T-helper 1 cell treated with Interleukin-12 subunit alpha and Interleukin-12 subunit beta and Interleukin-4 antibody, amounts not matched to agents 30 ng/mL and 1 ng/mL, for 36 hours (primary cell): ENCODE measurements at regions not wholly inside any gene's neighbourhood (a gene's known extent, or its start where the extent isn't known, plus 50 kb on each side); places are given as distances from the start of the nearest gene placed in this dataset.
"Not testable (repeated sequence)": the region's sequence is repeated elsewhere in the genome, so short reads cannot be mapped to it uniquely, and the experiment has no call there.

Experiments
- intact Hi-C: fragments of 100-400 bp; cut with micrococcal nuclease; formaldehyde crosslinking; loops from one replicate; pipeline ENCODE4 v1.15.1; 2024

DNA sequence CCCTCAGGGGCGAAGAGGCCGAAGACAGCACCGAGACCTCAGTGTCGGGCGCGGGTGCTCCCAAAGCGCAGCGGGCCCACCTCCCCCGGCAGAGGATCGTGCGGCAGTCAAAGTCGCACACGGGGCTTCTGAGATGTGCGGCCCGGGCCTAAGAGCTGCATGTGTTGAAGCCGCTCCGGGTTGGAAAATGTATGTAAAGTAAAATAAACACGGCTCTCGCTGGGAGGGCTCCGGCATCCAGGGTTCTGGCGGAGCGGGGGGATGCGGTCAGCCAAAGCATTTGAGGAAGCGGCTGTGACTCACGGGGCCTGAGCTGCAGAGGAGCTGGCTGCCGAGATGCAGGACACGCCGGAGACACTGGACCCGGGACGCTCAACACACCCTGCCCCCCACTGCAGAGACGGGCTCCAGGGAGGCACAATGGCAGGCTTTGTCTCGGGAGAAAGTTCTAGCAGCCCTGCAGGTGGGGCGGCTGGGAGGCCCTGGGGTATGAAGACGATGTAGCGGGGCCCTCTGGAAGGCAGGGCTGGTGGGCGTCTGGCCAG is 185.8 kb downstream of the NPIPB11 start:
- intact Hi-C loops, result not testable (repeated sequence)

DNA sequence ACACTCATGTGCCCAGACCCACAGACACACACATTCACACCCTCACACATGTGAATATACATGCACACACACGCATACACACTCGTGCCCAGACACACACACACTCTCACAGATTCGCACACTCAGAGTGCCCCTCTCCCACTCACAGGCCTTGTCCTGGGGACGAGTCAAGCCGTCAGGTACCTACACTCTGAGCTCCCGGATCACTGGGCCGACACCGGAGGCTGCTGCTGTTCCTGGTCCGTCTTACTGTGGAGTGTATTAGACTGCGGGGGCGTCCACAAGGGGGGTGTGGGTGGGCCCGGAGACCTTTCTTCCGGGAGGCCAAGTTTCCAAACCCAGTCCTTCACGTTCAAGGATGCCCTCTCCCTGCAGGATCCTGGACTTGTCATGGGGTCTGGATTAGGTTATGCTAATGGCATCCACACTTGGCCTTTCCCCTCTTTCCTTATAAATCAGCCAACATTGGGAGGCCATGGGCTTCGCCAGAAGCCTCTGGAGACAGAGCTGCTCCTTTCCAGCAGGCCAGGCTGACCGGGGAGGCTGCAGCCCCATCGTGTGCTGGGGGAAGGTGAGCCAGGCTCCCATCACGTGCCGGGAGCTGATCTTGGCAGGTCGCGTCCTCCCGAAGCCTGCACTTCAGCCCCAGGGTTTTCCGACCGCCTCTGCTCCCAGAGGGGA is 186.4 kb downstream of the NPIPB11 start:
- intact Hi-C loops, result not testable (repeated sequence)

DNA sequence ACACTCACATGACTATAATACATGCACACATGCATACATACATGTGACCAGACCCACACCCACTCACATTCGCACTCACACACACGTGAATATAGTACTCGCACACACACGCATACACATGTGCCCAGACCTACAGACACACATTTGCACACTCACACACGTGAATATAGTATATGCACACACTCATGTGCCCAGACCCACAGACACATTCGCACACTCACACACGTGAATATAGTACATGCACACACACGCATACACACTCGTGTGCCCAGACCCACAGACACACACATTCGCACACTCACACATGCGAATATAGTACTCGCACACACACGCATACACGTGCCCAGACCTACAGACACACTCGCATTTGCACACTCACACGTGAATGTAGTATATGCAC is 186.9 kb downstream of the NPIPB11 start:
- intact Hi-C loops, result not testable (repeated sequence)

DNA sequence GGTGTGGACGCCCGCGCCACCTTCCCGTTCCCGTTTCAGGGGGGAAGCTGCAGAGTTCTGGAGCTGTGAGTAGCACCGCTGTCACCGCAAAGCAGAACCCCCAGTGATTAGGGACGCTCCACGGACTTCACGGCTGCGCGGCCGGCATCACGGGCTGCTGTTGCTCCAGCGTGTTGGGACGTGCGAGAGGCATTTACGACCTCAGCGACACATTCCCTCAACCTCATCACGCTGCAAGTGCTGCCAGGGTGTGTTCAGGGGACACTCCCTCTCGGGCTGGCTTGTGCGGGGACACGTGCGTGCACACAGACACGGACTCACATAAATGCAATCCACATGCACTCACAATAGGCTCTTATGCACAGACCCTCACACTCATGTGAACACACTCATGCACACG is 187.9 kb downstream of the NPIPB11 start:
- intact Hi-C loops, result not testable (repeated sequence)

DNA sequence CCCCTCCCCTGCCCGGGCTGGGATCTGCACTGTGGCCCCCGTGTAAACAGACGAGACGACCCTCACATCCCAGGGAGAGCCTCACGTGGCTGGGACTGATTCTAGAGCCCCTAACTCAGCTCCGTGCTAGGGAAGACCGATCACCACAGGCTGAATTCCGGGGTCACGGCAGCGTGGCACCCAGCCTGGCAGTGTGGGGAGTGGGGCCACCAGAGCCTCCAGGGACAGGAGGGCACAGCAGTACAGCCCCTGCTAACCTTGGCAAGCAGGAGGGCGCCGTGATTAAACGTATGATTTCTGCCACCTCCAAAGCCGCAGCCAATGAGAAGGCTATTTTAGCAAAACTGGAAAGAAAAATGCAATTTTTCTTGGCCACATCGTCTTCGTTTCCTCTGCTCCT is 188.3 kb downstream of the NPIPB11 start:
- intact Hi-C loops, result not testable (repeated sequence)

DNA sequence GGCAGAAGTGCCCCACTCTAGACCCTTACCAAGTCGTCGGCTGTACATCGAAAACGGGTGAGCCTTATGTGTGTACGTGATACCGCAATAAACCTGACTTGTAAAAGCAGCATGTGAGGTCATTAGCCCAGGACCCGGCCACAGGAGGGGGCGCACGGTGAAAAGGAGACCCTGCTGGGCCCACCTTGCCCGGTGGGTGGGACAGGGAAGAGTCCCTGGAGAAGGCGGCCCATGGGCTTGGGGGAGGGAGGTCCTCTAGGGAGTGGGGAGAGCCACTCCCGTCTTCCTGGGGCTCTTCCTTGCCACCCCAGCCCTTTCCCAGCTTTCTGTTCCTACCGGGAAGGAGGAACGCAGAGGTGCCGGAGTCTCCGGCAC is 188.8 kb downstream of the NPIPB11 start:
- intact Hi-C loops, result not testable (repeated sequence)

DNA sequence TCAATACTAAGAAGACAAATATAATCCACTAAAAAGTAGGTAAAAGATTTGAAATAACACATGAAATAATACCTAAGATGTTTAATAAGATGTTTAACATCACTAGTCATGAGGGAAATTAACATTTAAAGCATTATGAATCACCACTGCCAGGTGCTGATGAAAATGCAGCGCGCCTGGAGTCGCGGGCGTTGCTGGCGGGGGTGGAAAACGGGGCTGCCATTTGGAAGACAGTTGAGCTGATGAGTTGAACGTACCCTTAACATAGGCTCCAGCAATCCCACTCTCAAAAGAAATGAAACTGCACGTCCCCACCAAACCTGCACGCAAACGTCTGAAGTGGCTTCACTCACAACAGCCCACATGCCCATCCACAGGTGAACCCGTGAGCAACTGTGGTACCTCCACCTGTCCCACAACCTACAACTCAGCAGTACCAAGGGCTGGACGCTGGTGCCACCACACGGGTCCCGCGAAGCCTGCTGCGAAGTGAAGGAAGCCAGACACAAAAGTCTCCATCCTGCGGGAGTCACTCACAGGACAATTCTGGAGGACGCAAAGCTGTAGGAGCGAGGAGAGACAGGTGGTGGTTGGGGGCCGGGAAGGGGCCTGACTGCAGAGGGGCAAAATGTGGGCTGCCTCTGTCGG is 189.3 kb downstream of the NPIPB11 start:
- intact Hi-C loops, result not testable (repeated sequence)

DNA sequence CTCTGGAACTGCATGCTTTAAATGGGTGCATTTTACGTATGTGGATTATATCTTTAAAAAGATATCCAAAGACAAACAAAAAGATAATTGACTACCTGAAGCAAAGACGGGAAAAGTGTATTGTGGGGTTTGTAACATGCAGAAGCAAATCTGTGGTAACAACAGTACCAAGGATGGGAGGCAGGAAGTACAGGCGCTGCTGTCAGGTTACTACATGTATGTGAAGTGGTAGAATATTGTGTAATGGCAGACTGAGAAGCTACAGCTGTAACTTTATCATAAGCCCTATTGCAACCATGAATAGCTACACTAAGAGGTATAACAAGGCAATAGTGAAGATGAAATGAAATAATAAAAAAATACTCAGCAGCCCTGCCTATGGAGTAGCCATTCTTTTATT is 192.7 kb downstream of the NPIPB11 start:
- intact Hi-C loops, result not testable (repeated sequence)

DNA sequence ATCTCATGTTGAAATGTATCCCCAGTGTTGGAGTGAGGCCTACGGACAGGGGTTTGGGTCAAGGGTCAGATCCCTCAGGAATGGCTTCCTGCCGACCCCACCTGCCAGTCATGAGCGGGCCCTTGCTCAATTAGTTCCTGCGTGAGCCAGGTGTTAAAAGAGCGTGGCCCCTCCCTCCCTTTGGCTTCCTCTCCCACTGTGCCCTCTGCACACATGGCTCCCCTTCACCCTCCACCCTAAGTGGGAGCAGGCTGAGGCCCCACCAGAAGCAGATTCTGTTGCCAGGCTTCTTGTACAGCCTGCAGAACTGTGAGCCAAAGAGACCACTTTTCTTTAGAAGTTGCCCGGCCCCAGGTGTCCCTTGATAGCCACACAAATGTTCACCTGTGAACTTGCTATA is 193.3 kb downstream of the NPIPB11 start:
- intact Hi-C loops, result not testable (repeated sequence)

DNA sequence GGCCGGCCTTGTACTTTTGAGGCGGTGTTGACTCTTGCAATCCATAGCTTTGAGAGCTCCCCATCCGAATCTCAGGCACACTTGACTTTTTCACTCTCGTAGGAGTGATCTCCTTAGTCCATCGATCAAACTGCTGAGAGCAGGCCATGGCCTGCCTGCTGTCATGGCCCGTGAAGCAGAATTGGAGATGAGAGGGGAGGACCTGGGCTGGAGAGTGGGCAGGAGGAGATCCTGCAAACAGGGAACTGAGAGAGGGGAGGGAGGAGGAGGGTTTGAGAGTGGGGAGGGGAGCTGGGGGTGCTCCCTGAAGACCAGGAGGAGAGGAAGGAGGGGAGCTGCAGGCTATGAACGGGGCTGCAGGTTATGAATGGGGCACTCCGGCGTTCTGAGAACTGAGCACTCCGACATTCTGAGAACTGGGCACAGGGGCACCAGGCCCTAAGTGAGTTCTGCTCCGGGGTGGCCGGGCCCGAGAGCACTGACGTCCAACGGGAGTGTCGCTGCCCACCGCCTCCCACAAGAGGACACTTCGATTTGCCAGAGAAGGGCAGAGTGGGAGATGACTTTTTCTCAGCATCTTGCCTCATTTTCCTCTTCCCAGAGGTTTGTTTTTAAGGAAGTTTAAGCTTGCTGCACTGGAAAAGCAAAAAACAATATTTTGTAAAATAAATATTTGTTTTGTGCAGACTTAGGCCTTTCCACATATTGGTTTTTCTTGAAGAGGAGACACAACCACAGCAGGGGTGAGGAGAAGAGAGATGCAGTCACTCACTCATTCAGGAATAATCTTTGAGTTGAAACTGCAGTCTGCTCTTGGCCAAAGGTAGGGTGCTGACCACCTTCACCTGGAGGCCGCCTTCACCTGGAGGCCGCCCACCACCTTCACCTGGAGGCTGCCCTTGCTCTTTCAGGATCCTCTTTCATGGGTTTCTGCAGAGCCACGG is 194.2 kb downstream of the NPIPB11 start:
- intact Hi-C loops, result not testable (repeated sequence)

DNA sequence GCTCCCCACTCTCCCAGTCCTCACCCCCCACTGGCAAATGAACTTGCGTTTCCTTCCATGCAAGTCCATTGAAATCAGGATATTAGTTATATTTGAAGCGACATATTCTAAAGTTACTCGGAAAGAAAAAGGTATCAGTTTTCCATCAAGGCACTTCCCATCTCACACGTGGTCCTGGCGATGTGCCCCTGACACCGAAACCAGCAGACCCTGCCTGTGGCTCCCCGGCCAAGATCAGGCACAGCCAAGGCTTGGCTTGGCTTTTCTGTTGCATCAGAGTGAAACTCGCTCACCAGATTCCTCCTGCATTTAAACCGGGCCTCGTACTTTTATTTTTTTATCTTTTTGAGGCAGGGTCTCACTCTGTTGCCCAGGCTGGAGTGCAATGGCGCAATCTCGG is 195.1 kb downstream of the NPIPB11 start:
- intact Hi-C loops, result not testable (repeated sequence)

DNA sequence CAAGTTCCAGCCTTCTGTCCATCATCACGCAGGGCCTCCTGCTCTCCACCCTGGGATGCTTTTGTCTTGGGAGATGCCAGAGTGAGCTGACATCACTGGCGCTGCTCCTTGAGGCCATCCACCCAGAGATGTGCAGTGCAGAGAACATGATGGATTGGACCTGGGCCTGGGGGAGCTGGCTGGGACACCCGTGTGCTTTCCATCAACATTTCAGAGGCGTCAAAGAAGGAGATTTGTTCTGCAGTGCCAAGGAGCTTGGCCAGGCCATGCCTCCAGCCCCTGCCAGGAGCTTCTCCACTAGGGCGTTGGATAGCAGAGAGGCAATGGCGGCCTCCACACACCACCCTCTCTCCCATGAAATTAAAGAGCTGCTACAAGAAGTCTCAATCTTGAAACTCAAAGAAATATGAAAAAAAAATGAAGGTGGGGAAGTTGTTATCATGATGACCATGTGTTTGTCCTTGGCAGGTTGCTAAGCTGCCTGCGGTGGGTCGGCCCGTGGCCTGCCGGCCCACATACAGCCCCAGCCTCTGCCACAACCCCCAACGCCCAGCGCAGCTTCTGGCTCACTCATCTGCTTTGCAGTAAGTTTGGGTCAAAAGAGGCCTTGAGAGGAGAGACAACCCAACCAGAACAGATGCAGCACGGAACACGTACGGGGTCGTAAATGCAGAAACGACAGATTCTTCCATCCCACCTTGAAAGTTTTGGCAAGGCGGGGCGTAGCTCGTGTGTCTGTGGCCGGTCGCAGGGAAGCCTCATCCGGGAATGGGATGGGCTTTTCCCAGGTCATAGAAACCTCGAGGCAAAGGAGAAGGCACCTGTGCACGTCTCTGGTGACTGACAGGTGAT is 196.0 kb downstream of the NPIPB11 start:
- intact Hi-C loops, result not testable (repeated sequence)

DNA sequence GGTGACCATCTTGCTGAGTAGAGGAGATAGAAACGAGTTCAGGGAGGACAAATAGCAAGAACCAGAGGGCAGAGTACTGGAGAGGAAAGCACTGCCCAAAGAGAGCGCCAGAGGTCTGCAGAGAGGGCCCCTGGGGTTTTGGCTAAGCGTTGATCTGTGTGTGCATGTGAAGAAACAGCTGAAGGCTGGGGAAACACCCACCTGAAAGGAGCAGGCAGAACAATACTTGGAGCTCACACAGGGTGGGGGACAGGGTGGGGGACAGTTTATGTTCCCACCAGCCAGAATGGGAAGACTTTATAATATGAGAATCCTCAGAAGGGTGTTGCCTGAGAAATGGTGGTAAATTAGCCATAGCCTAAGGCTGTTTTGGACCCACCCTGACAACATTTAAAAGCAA is 200.4 kb downstream of the NPIPB11 start:
- intact Hi-C loops, result not testable (repeated sequence)

DNA sequence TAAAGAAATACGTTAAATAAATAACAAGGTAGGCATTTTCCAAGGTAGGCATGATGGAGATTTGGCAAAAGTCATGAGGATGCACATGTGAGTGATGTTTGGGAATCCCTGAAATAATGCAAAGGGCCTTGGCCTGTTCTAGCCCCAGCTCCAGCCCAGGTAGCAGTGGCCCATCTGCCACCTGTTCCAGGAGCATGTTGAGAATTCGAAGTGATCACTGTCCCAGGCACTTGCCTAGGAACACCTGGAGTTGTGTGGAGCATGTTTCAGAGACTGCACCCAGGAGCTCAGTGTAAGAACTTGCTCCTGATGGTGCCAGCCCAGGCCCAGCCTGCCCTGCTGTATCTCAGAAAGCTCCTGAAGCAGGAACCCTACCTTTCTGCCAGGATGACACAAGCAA is 201.4 kb downstream of the NPIPB11 start:
- intact Hi-C loops, result not testable (repeated sequence)

DNA sequence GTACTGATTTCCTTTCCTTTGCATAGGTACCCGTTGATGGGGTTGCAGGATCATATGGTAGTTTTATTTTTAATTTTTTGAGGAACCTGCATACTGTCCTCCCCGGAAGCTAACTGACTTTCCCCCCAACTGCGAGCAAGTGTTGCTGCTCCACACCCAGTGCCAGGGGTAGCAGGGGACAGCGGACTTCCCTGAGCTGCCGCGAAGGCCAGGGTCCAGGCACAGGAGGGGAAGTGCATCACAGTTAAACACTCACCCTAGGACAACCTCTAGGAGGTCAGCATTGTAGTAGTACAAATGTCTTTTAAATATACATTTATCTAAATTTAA is 201.7 kb downstream of the NPIPB11 start:
- intact Hi-C loops, result no loop called here

DNA sequence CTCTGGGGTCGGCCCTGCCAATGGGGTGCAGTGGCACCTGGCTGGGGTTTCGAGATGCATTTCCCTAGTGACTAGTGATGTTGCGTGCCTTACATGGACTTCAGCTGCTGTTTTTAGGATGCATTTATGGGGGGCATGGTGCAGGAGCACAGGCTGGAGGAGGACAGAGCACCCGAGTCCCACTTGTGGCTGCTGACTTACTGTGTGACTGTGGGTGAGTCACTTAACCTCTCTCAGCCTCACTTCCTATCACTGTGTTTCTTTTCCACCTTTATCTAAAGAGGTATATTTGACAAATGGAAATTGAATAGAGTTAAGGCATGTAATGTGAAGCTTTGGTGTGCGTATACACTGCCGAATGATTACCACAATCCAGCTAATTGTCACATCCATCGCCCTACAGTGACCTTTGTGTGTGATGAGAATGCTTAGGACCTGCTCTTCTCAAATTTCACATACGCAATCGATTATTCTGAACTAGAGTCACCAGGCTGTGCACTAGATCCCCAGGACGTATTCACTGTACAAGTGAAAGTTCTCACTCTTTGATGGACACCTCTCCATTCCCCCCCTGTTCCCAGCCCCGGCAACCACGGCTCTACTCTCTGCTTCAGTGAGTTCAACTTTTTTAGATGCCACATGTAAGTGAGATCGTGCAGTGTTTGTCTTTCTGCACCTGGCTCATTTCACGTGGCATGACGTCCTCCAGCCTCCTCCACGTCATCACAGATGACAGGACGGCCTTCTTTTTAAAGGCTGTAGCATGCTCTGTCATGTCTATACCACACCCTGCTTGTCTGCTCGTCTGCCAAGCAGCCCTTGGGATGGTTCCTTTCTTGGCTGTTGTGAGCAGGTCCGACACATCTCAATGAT is 202.3 kb downstream of the NPIPB11 start:
- intact Hi-C loops, result not testable (repeated sequence)

DNA sequence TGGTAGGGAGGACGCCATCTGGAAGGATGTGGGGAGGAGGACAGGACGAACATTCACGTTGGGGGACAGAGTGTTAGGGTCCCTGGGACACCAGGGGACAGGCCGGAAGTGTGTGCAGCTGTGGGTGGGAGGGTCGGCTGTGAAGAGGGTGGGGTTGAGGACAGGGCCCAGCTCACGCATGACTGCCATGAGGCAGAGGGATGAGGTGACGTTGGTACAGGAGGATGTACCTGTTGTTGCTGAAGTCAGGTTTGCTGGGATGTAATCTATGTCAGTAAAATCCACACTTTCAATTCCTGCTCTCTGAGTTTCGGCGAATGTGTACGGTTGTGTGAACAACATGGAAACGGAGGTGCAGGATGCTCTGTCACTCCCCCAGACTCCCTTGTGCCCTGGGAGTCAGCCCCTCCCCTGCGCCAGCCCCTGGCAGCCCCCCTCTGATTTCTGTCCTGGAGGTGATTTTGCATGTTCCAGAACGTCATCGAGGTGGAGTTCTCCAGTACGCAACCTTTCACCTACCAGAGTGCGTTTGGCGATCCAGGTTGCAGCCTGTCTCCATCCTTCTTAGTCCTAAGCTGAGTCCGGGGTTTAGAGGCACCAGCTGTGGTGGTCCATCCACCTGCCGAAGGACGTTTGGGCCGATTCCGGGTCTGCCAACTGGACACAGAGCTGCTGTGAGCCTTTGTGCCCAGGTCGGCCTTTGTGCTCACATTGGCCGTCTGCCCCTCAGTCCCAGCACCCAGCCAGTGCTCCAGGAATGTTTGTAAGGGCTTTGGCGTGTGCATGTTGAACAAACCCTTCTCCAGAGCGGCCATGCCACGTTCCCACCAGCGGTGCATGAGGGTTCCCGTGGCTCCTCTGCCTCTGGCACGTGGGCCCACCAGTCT is 203.2 kb downstream of the NPIPB11 start:
- intact Hi-C loops, result not testable (repeated sequence)

DNA sequence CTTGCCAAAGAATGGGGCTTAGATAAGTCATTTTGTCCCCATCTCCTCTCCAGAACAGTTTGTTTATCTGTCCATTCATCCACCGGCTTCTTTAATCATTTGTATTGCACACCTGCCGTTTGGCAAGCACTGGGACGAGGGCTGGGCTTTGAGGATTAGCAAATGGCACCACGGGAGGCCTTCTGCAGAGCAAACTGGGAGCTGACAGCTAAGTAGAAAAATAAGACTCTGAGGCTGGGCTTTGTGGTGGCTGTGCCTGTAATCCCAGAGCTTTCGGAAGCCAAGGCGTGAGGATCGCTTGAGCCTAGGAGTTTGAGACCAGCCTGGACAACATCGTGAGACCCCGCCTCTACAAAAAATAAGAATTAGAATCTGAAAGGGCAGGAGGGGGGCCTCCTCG is 203.9 kb downstream of the NPIPB11 start:
- intact Hi-C loops, result not testable (repeated sequence)

DNA sequence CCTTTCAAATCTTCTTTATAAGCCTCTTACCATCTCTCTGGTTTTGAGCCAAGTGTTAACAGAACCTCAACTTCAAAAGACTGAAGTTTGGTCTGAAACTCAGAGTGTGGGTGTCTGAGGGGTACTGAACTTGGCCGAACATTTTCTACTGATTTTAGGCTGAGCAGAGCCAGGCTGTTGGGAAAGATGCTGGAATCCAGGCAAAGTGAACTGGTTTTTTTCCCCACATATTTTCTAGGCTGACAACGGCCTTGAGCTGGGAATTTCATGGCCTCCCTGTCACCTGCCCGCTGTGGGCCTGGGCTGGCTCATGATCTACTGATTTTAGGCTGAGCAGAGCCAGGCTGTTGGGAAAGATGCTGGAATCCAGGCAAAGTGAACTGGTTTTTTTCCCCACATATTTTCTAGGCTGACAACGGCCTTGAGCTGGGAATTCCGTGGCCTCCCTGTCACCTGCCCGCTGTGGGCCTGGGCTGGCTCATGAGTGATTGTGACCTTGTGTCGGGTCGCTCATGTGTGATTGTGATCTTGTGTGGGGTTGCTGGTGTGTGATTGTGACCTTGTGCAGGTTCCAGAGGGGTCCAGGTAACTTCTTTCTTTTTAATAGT is 204.4 kb downstream of the NPIPB11 start:
- intact Hi-C loops, result not testable (repeated sequence)
